A549 (cell line): ENCODE measurements at regions not wholly inside any gene's neighbourhood (a gene's known extent, or its start where the extent isn't known, plus 50 kb on each side); places are given as distances from the start of the nearest gene placed in this dataset.

Source experiments
- CTCF ChIP-seq: fragments of >200 bp; sonication (Bioruptor Twin); formaldehyde crosslinking; IDR thresholded peaks from 3 replicates; pipeline ENCODE4 v1.5.1; 2016
- ELK1 ChIP-seq: fragments of 150-350 bp; IDR thresholded peaks from 2 replicates; pipeline ENCODE4 v1.6.1; 2014; ENCODE audit warnings: low read depth, mild to moderate bottlenecking, low read length
- PHF8 ChIP-seq: fragments of 200-600 bp; sonication (generic); IDR thresholded peaks from 2 replicates; pipeline ENCODE4 v1.6.1; 2016; ENCODE audit warnings: low read depth, mild to moderate bottlenecking, antibody characterized with exemption, moderate library complexity, borderline replicate concordance
- RAD21 ChIP-seq, 2 experiments: fragments of >200 bp in 1 of 2; sonication (Bioruptor Twin) in 1 of 2; formaldehyde crosslinking in 1 of 2; IDR thresholded peaks in 1 of 2; conservative IDR thresholded peaks in 1 of 2; 2 replicates in 1 of 2; 3 replicates in 1 of 2; pipeline ENCODE4 v1.6.1; 2012 to 2018; ENCODE audit warnings: inconsistent platforms in 1 of 2
- TF ChIP-seq, protein P1 (sequence below): fragments of 450-650 bp; IDR thresholded peaks from 2 replicates; pipeline ENCODE4 v1.6.1; 2014; ENCODE audit warnings: antibody characterized with exemption

GRCh38 chr21:36265431-36265830 lies 54.6 kb upstream of the MORC3 start:
- TF ChIP-seq CTCF (no peak), ELK1 (no peak), PHF8 (no peak), RAD21 (conservative IDR thresholded peaks at IDR 0.05 in 1 of 2, IDR thresholded peaks at IDR 0.05 in 1 of 2) (no peak)
- TF ChIP-seq, protein P1, sequence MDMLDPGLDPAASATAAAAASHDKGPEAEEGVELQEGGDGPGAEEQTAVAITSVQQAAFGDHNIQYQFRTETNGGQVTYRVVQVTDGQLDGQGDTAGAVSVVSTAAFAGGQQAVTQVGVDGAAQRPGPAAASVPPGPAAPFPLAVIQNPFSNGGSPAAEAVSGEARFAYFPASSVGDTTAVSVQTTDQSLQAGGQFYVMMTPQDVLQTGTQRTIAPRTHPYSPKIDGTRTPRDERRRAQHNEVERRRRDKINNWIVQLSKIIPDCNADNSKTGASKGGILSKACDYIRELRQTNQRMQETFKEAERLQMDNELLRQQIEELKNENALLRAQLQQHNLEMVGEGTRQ: no peak
